ENCODE measurements at regions not wholly inside any gene's neighbourhood (a gene's known extent, or its start where the extent isn't known, plus 50 kb on each side); places are given as distances from the start of the nearest gene placed in this dataset.
"Not testable (repeated sequence)": the region's sequence is repeated elsewhere in the genome, so short reads cannot be mapped to it uniquely, and the experiment has no call there.

DNA sequence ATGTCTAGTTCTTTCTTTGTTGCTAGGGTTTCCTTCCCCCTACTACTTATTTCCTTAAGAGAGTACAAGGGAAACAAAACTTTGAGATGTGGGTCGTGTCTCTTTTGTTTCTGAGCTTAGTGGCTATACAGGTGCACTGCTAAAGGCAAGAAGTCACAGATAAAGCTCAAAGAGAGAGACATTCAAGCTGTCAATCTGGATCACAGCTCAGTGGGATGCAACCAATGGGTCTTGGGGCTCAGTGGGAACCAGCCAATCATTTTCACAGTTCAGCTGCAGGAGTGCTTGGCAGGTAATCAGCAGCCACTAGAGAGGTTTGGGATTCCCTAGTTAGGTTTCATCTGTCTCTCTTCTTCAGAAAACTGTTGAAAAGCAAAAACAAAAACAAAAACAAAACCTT is 135.4 kb upstream of the SGCD start:
- H3K27ac Mint-ChIP-seq: no peak overlapping the region

DNA sequence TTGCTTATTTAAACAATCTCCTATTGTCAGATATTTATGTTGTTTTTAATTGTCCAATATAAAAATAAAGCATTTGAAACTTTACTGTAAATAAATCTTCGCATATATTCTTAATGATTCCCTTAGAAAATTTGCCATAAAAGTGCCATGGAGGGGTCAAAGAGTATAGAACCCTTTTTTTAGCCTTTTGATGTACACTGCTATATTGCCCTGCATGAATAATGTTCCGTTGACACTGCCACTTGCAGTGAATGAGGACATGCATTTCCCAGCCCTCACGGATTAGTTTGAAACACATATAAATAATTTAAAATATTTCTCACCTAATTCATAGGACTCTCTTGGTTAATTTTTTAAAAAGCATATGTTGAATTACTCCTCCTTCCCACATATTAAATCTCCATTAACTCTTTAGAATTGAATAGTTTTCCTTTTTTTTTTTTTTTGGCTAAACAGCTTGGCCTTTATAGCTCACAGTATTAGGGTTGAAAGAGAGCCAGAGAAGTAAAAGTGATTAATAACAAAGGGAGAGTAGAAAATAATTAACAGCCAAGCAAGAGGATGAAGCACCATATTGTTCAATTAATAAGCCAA is 129.8 kb upstream of the SGCD start:
- Mint-ChIP-seq H3K27ac (no peak overlapping the region), H3K4me3 (no peak overlapping the region), H3K36me3 (ENCODE audit: low read depth) (no peaks in the 10 kb centered on the region), H3K27me3 (no peaks in the 10 kb centered on the region), H3K4me1 (no peaks in the 10 kb centered on the region)
- H3K9me3 ChIP-seq (ENCODE audit: control insufficient read depth, low read length, poor library complexity, severe bottlenecking): no peaks in the 10 kb centered on the region
- DNase-seq: no peak
- no peak for ATAC-seq

More for the DNA sequence above, 135.4 kb upstream of the SGCD start:
- DNase-seq (no peak), ATAC-seq (no peak)
- H3K4me1 Mint-ChIP-seq: no peaks in the 10 kb centered on the region
- no peak overlapping the region for H3K4me3 Mint-ChIP-seq
- H3K27me3 Mint-ChIP-seq: no peaks in the 10 kb centered on the region
- no peaks in the 10 kb centered on the region for H3K9me3 ChIP-seq (ENCODE audit: control insufficient read depth, low read length, poor library complexity, severe bottlenecking)
- H3K36me3 Mint-ChIP-seq (ENCODE audit: low read depth): no peaks in the 10 kb centered on the region

DNA sequence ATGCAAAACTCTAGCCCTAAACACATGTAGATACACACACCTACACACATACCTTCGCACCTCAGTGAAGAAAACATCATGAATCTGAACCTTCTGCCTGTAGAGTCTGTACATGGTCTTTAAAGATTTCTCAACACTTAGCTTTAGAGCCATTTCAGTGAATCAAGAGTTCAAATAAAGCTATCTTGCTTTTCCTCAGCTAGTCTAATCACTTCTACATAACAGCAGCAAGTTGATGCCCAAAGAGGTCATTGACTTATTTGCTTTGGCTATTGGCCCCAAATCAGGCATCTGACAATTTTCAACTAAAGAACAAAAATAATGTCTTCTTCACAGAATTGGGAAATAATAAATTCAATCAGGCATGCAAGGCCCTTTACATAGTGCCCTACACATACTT is 127.9 kb upstream of the SGCD start:
- H3K9me3 ChIP-seq (ENCODE audit: control insufficient read depth, low read length, poor library complexity, severe bottlenecking): no peaks in the 10 kb centered on the region
- H3K4me3 Mint-ChIP-seq: no peak overlapping the region
- H3K27me3 Mint-ChIP-seq: no peaks in the 10 kb centered on the region
- H3K36me3 Mint-ChIP-seq (ENCODE audit: low read depth): no peaks in the 10 kb centered on the region
- no peak overlapping the region for H3K27ac Mint-ChIP-seq
- DNase-seq: no peak
- H3K4me1 Mint-ChIP-seq: no peaks in the 10 kb centered on the region
- ATAC-seq: no peak

DNA sequence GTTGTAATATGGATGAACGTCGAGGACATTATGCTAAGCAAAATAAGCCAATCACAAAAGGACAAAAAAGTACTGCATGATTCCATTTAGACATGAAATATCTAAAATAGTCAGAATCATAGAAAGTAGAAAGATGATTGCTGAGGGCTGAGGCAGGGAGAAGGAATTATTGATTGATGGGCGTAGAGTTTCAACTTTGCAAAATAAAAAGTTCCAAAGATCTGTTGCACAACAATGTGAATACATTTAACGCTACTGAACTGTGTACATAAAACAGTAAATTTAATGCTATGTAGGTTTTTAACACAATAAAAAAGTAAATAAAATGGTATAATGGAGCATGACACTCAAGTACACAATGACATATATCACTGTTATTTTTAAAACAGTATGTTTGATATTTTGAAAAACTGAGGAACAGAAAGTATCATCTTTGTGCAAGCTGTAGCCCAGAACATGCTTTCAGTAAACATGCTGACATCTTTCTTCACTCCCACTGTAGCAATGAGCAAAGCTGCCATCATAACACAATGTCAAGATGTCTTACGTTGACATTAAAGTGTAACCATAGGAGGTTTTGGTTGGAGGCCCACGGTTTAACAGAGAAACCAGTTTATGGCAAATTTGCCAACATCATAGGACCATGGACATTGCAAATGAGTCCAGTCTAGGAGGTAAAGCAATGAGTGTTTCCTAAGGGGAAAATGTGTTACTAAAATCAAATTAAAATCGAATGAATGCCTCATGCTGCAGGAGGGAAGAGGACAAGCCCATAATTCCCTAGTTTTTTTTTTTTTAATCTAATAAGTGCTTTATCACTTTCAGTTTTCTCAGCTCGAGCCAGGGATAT is 125.8 kb upstream of the SGCD start:
- H3K4me3 Mint-ChIP-seq: no peak overlapping the region
- H3K36me3 Mint-ChIP-seq (ENCODE audit: low read depth): no peaks in the 10 kb centered on the region
- H3K9me3 ChIP-seq (ENCODE audit: control insufficient read depth, low read length, poor library complexity, severe bottlenecking): no peaks in the 10 kb centered on the region
- no peak for DNase-seq
- H3K4me1 Mint-ChIP-seq: no peaks in the 10 kb centered on the region
- H3K27ac Mint-ChIP-seq: no peak overlapping the region
- H3K27me3 Mint-ChIP-seq: peaks cover 5% of the 10 kb centered on the region
- ATAC-seq: no peak

DNA sequence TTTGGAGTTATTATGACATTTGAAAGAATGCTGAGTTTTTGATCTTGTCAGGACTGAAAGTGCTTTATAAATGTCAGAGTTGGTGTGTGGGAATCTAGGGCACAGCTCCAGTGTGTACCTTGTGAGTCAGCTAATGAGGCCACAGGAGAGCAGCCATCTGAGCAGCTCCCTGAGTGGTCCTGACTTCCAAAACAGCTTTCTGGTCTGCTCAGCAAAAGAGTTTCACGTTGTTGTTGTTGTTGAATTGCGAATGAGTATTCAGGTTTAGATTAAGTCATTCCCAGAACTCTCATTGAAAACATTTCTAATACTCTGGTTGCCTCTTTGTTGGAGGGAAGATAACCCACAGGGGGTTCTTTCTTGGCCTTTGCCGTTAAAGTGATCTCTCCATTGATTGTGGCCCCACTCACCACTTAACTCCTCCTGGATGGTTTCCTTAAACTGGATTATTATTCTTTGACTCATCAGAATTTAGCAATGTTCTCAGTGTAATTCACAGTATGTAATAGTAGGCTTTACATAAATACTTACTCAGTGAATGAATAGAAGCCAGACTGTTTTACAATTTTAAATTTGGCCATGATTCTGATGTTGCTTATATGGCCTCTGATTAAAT is 125.1 kb upstream of the SGCD start:
- H3K4me1 Mint-ChIP-seq: no peaks in the 10 kb centered on the region
- H3K4me3 Mint-ChIP-seq: no peak overlapping the region
- DNase-seq: no peak
- no peak overlapping the region for H3K27ac Mint-ChIP-seq
- peaks cover 5% of the 10 kb centered on the region for H3K27me3 Mint-ChIP-seq
- no peaks in the 10 kb centered on the region for H3K9me3 ChIP-seq (ENCODE audit: control insufficient read depth, low read length, poor library complexity, severe bottlenecking)
- no peaks in the 10 kb centered on the region for H3K36me3 Mint-ChIP-seq (ENCODE audit: low read depth)
- no peak for ATAC-seq

DNA sequence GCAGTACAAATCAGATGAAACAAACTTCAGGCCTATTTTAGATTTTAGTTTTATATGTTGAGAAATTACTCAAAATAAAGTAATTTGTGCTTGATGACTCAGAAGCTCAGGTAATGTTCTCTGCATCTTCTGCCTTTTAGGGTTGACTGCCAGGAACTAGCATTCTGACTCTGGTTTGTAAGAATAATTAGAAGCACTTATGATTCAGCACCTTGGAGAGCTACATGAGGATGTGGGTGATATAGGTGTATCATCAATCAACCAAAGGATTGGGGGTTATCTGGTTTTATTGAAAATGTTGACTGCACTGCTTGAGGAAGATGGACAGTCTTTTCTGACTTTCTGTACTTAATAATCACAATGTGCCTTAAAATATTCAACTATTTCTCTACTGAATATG is 118.7 kb upstream of the SGCD start:
- DNase-seq: no peak
- H3K27me3 Mint-ChIP-seq: peaks cover 5% of the 10 kb centered on the region
- no peak for ATAC-seq
- H3K9me3 ChIP-seq (ENCODE audit: control insufficient read depth, low read length, poor library complexity, severe bottlenecking): no peaks in the 10 kb centered on the region
- H3K27ac Mint-ChIP-seq: no peak overlapping the region
- H3K36me3 Mint-ChIP-seq (ENCODE audit: low read depth): no peaks in the 10 kb centered on the region
- no peaks in the 10 kb centered on the region for H3K4me1 Mint-ChIP-seq
- no peak overlapping the region for H3K4me3 Mint-ChIP-seq

DNA sequence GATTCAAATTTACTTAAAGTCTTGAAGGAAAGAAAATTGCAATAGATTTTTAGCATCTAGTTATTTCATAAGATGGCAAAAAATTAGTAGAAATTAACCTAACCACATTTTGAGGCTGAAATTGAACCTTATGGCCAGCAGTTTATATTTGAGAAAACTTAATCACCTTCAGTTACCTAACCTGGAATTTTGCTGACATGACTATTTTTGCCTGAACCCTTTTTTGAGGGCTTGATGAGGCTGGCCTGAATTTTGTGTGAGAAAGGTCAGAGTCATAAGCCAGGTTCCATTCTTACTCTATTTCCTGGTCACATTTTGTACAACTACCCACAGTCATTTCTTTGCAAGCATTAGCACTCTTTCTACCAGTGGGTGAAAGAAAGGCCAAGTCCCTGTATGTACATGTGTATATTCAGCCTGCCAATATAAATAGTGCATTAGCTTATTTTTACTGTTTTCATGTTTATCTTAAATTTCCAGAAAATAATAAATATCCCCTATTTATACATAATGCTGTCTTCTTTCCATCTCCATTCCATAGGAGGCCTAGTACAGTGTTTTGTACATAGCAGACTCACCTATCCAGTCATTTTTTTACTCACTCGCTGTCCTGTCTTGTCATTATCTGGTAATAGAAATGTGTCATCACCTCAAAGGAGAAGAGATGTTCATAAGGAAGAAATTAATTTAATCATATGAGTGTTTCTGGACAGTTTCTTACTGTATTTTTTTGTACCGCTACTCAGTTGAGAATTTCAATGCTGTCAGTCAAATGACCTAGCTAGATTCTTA is 108.4 kb upstream of the SGCD start:
- DNase-seq: no peak
- no peak for ATAC-seq
- no peak overlapping the region for H3K4me3 Mint-ChIP-seq
- no peaks in the 10 kb centered on the region for H3K36me3 Mint-ChIP-seq (ENCODE audit: low read depth)
- no peaks in the 10 kb centered on the region for H3K4me1 Mint-ChIP-seq
- H3K27ac Mint-ChIP-seq: no peak overlapping the region
- no peaks in the 10 kb centered on the region for H3K27me3 Mint-ChIP-seq
- no peaks in the 10 kb centered on the region for H3K9me3 ChIP-seq (ENCODE audit: control insufficient read depth, low read length, poor library complexity, severe bottlenecking)

DNA sequence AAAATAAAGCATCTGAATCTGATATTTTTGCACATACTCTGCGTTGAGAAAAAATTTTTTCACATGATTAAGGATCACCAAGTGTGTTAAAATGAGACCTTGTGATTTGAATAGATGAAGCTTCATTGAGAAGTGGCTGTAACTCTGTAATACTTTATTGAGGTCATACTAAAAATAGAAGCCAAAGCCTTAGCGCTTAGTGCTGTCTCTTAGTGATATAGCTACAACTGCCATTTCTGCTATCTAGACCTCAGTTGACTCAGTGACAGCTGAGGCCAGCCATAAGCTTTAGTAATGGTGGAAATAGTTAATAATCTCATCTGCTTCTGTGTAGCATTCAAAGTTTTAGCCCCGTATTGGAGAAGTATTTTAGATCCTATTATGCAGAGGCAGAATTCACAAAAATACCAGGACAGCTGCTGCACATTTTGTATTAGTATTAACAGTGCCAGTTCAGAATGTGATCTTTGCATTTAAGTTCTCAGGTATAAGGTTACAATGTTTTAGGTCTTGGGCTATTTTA is 107.4 kb upstream of the SGCD start:
- H3K9me3 ChIP-seq (ENCODE audit: control insufficient read depth, low read length, poor library complexity, severe bottlenecking): no peaks in the 10 kb centered on the region
- Mint-ChIP-seq H3K36me3 (ENCODE audit: low read depth) (no peaks in the 10 kb centered on the region), H3K27ac (no peak overlapping the region), H3K27me3 (no peaks in the 10 kb centered on the region), H3K4me3 (no peak overlapping the region), H3K4me1 (no peaks in the 10 kb centered on the region)
- ATAC-seq (no peak), DNase-seq (no peak)

DNA sequence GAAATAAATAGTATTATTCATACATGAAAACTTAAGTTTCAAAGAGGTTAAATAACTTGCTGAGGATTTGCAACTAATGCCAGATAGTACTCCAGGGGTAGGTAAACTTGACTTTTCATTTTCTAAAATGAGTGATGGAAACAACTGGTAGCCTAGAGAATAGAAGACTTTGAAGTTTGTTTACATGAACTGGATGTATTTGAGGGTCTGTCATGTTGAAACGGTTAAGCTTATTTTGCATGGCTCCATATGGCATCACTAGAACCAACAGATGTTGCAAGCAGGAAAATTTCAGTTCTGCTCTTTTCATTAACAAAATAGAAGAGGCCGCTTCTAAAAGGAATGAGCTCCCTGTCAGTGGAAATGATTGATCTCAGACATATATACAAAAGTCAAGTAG is 105.1 kb upstream of the SGCD start:
- H3K4me1 Mint-ChIP-seq: no peaks in the 10 kb centered on the region
- no peaks in the 10 kb centered on the region for H3K27me3 Mint-ChIP-seq
- no peaks in the 10 kb centered on the region for H3K9me3 ChIP-seq (ENCODE audit: control insufficient read depth, low read length, poor library complexity, severe bottlenecking)
- ATAC-seq: no peak
- H3K36me3 Mint-ChIP-seq (ENCODE audit: low read depth): no peaks in the 10 kb centered on the region
- H3K27ac Mint-ChIP-seq: no peak overlapping the region
- no peak overlapping the region for H3K4me3 Mint-ChIP-seq
- no peak for DNase-seq

DNA sequence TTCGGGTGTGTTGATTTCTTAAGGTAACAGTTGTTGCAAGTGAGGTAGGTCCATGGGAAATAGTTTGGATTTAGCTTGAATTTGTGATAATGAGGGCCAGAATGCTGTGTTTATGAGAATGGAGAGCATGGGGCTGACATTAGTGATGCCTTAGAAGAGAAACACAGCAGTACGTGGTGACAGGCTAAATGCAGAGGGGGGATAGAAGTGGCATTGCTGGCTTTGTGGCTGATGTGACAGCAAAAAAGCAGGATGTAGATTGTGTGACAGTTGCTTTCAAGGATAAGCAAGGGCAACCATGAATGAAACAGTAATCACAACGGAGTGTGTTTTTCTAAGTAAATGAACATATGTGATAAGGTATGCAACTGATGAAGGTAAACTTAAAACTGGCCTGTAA is 103.4 kb upstream of the SGCD start:
- Mint-ChIP-seq H3K4me1 (no peaks in the 10 kb centered on the region), H3K27me3 (no peaks in the 10 kb centered on the region), H3K36me3 (ENCODE audit: low read depth) (no peaks in the 10 kb centered on the region), H3K27ac (no peak overlapping the region), H3K4me3 (no peak overlapping the region)
- DNase-seq: no peak
- no peaks in the 10 kb centered on the region for H3K9me3 ChIP-seq (ENCODE audit: control insufficient read depth, low read length, poor library complexity, severe bottlenecking)
- ATAC-seq: no peak

DNA sequence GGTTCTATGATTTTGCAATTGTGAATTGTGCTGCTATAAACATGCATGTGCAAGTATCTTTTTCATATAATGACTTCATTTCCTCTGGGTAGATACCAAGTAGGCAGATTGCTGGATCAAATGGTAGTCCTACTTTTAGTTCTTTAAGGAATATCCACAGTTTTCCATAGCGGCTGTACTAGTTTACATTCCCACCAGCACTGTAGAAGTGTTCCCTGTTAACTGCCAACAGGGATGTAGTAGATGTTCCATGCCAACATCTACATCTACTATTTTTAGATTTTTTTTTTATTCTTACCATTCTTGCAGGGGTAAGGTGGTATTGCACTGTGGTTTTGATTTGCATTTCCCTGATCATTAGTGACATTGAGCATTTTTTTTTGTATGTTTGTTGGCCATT is 100.5 kb upstream of the SGCD start:
- H3K36me3 Mint-ChIP-seq (ENCODE audit: low read depth); H3K27me3 Mint-ChIP-seq; H3K4me3 Mint-ChIP-seq; ATAC-seq; H3K9me3 ChIP-seq (ENCODE audit: control insufficient read depth, low read length, poor library complexity, severe bottlenecking); H3K27ac Mint-ChIP-seq; DNase-seq; H3K4me1 Mint-ChIP-seq: not testable (repeated sequence)

DNA sequence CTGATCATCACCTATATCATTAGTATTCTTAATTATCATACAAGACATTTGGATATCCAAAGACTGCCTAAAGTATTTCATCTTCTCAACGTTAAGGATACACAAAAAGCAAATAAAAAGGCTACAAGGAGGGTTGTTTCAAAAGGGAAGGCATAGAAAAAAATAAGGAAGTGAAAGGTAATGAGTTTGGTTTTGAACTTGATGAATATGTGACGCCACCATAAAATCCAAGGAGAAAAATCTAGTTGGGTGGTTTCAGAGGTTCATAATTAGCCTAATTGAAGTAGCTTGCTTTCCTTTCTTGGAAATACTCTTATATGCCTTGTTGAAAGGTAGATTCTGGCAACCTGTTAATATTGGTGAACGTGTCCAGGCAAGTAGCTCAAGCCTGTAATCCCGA is 96.1 kb upstream of the SGCD start:
- H3K36me3 Mint-ChIP-seq (ENCODE audit: low read depth): no peaks in the 10 kb centered on the region
- no peaks in the 10 kb centered on the region for H3K27me3 Mint-ChIP-seq
- DNase-seq (no peak), ATAC-seq (no peak)
- no peaks in the 10 kb centered on the region for H3K4me1 Mint-ChIP-seq
- no peak overlapping the region for H3K4me3 Mint-ChIP-seq
- no peak overlapping the region for H3K27ac Mint-ChIP-seq
- no peaks in the 10 kb centered on the region for H3K9me3 ChIP-seq (ENCODE audit: control insufficient read depth, low read length, poor library complexity, severe bottlenecking)

DNA sequence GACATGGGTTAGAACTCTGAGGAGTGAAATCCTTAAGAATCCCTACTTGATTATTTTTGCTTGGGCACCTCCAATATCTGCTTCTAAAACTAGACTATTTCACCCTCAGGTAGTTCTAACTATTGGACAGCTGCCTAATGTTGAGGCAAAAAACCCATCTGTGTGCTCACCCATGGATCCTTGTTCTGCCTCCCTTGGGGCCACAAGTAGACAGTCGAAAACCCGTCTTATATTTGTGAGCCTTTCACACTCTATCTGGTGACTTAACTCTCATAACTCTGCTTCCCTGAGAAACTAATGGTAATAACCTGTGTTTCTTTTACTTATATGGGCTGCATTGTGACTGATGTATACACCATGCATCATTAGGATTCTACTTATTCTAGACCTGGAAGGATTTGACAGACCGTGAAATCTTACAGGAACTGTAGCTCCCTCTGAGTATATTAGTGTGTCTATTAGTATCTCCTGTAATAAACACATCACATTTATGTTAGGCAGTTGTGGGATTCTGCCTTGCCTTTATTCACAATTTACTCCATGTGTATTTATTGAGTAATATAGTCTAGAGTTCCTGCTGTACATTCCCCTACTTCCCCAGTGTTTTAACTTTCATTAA is 94.6 kb upstream of the SGCD start:
- ATAC-seq (no peak), DNase-seq (no peak)
- no peaks in the 10 kb centered on the region for H3K36me3 Mint-ChIP-seq (ENCODE audit: low read depth)
- H3K9me3 ChIP-seq (ENCODE audit: control insufficient read depth, low read length, poor library complexity, severe bottlenecking): no peaks in the 10 kb centered on the region
- no peaks in the 10 kb centered on the region for H3K27me3 Mint-ChIP-seq
- H3K4me1 Mint-ChIP-seq: no peaks in the 10 kb centered on the region
- no peak overlapping the region for H3K4me3 Mint-ChIP-seq
- H3K27ac Mint-ChIP-seq: no peak overlapping the region
